ENCODE measurements at regions not wholly inside any gene's neighbourhood (a gene's known extent, or its start where the extent isn't known, plus 50 kb on each side); places are given as distances from the start of the nearest gene placed in this dataset.

DNA sequence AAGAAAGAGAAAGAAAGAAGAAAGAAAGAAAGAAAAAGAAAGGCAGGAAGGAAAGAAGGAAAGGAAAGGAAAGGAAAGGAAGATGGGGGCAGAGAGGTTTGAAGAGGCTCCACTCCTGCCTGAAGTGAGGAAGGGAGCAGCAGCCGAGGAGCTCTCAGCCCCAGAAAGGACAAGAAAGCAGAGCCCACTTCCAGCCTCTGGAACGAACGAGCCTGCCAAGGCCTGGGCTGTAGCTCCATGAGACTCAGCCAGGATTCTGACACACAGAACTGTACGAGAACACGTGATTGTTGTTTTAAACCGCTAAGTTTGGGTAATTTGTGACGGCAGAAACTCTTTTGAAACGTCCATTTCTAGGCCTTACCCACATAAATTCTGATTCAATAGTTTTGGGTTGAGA, 69.5 kb downstream of the TTLL2 start:
- no peak for TF ChIP-seq POU2F2 (IDR thresholded peaks at IDR 0.05; ENCODE audit: low read depth, low read length)
- no peak for TF ChIP-seq TAF1 (IDR thresholded peaks at IDR 0.05; ENCODE audit: low read depth, low read length)
- no peak for TF ChIP-seq POLR2A (IDR thresholded peaks at IDR 0.05; ENCODE audit: low read depth, low read length)
- TF ChIP-seq POLR2AphosphoS5 (IDR thresholded peaks at IDR 0.05; ENCODE audit: low read depth, low read length) = no peak
- TF ChIP-seq SPI1 (IDR thresholded peaks at IDR 0.05; ENCODE audit: low read depth, low read length) = no peak
